ENCODE measurements at regions not wholly inside any gene's neighbourhood (a gene's known extent, or its start where the extent isn't known, plus 50 kb on each side); places are given as distances from the start of the nearest gene placed in this dataset.

DNA sequence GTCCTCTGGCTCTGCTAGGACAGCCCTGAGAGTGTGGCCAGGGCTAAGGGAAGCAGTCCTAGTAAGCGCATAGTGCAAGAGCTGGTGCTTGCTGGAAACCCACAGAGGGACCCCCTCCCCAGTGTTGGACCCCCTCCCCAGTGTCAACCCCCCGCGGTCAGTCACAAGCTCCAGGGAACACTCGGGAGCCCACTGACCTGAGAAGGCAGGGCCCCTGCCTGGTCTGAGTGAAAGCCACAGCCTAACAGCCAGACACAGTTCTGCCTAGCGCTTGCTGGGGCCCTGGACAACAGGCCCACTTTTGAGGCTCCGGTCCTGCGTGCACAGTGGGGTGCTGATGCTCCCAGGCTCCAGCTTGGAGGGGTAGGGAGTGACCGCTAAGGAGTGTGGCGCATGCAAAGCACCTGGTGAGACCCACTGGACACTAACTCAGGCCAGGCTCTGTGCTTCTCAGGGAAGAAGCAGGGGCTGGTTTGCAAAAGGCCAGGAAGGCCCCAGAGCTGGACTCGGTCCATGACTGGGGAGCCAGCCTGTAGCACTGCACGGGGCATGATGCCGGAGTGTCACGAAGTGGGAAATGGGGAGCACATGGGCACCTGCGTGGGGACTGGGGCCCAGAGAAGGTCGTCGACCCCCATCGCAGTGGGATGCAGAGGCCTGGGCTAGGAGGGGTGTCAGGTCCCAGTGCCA lies 175.8 kb upstream of the PPP2R2D start:
- no peak overlapping the region for H3K4me3 ChIP-seq (ENCODE audit: low read depth, low read length)
- TF ChIP-seq, protein P1, sequence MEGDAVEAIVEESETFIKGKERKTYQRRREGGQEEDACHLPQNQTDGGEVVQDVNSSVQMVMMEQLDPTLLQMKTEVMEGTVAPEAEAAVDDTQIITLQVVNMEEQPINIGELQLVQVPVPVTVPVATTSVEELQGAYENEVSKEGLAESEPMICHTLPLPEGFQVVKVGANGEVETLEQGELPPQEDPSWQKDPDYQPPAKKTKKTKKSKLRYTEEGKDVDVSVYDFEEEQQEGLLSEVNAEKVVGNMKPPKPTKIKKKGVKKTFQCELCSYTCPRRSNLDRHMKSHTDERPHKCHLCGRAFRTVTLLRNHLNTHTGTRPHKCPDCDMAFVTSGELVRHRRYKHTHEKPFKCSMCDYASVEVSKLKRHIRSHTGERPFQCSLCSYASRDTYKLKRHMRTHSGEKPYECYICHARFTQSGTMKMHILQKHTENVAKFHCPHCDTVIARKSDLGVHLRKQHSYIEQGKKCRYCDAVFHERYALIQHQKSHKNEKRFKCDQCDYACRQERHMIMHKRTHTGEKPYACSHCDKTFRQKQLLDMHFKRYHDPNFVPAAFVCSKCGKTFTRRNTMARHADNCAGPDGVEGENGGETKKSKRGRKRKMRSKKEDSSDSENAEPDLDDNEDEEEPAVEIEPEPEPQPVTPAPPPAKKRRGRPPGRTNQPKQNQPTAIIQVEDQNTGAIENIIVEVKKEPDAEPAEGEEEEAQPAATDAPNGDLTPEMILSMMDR (IDR thresholded peaks at IDR 0.05; ENCODE audit: borderline replicate concordance, insufficient read depth, low read depth, low read length), result no peak

DNA sequence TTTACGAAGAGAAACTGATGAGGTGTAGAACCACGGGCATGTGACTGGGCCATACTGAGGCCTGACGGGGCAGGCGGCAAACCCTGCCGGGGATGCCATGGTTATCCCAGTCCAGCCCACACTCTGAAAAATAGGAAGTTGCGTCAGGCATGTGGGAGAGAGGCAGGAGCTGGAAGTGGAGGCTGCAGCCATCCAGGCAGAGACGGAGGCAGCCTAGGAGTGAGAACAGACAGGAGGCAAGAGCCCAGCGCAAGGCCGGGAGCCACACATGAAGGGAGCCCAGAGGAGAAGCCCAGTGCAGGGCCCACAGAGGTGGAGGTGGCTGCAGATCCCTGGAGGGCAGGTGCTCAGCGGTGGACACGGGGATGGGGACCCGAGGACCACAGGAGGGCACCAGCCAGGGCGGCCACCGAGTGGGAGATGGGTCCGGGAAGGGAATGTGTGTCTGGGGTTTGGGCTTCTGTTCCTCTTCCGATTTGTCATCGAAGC lies 175.2 kb upstream of the PPP2R2D start:
- H3K4me3 ChIP-seq (ENCODE audit: low read depth, low read length), result no peak overlapping the region
- TF ChIP-seq, protein P1 (IDR thresholded peaks at IDR 0.05; ENCODE audit: borderline replicate concordance, insufficient read depth, low read depth, low read length), result no peak

DNA sequence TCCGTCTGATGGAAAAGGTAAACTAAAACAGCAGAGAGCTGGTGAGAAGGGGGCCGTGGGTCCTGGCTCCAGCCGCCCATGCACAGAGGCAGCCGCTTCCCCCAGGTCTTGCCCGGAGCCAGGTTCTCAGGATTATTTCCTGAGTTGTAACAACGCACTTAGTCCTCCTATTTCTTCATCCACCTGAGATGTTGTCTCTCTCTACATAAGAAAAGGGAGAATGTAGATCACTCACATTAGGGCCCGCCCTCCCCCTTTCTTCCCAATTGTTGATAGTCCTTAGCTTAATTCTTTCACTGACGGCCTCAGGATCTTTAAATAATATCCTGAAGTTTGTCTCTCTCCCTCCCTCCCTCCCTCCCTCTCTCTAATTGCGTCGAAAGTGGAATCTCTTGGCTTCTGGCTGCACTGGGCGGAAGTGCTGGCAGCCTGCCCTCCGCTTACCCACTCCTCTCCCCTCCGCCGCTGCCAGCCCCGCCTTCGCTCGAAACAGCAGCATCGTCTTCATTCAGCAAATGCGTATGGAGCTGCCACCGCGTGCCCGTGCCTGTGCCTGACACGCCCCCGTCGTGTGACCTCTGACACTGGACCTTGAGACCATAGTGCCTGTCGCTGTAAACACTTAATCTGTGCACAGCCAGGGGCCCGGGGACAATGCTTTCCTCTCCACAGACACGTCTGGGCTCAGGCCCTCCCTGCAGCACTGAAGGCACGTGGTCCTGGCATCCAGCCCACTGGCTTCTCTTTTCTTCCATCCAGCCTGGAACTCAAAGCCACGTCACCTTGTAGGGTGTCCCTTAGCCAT lies 174.5 kb upstream of the PPP2R2D start:
- TF ChIP-seq, protein P1 (IDR thresholded peaks at IDR 0.05; ENCODE audit: borderline replicate concordance, insufficient read depth, low read depth, low read length), result no peak

DNA sequence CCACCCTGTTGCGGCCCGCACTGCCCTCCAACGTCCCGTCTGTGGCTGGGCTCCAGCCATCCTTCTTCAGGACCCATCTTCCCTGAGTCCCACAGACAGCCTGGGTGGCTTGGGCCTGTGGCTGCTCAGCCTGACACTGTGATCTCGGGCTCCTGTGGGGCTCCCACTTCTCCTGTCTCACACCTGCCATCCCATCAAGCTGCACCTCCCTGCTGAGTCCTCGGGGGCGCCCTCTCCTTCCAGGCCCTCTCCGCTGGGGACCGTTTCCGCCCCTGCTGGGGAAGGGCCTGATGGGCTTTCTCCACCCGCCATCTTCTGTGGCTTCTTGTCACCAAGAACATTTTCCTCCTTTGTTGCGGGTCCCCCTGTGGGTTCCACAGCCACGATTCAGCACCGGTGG lies 173.8 kb upstream of the PPP2R2D start:
- no peak overlapping the region for H3K4me3 ChIP-seq (ENCODE audit: low read depth, low read length)
- TF ChIP-seq, protein P1 (IDR thresholded peaks at IDR 0.05; ENCODE audit: borderline replicate concordance, insufficient read depth, low read depth, low read length), result no peak

More for the DNA sequence above, 174.5 kb upstream of the PPP2R2D start:
- H3K4me3 ChIP-seq (ENCODE audit: low read depth, low read length), result no peak overlapping the region

DNA sequence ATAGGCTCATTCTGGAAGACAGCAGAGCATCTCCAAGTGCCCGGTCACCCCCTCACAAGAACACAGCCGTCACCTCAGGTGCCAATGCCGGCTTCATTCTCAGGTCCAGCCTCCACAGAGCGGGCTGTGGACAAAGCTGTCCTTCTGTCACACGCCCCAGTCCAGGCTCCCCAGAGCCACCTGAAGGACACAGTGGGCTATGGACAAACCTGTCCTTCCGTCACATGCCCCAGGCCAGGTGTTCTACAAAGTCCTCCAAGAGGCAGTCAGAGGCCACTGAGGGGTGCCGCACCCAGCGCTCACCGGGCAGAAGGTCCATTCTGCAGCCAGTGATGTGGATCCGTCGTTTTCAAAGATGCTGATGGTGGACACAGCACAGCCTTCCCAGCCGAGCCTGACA lies 173.2 kb upstream of the PPP2R2D start:
- TF ChIP-seq, protein P1 (IDR thresholded peaks at IDR 0.05; ENCODE audit: borderline replicate concordance, insufficient read depth, low read depth, low read length), result no peak
- H3K4me3 ChIP-seq (ENCODE audit: low read depth, low read length), result no peak overlapping the region

DNA sequence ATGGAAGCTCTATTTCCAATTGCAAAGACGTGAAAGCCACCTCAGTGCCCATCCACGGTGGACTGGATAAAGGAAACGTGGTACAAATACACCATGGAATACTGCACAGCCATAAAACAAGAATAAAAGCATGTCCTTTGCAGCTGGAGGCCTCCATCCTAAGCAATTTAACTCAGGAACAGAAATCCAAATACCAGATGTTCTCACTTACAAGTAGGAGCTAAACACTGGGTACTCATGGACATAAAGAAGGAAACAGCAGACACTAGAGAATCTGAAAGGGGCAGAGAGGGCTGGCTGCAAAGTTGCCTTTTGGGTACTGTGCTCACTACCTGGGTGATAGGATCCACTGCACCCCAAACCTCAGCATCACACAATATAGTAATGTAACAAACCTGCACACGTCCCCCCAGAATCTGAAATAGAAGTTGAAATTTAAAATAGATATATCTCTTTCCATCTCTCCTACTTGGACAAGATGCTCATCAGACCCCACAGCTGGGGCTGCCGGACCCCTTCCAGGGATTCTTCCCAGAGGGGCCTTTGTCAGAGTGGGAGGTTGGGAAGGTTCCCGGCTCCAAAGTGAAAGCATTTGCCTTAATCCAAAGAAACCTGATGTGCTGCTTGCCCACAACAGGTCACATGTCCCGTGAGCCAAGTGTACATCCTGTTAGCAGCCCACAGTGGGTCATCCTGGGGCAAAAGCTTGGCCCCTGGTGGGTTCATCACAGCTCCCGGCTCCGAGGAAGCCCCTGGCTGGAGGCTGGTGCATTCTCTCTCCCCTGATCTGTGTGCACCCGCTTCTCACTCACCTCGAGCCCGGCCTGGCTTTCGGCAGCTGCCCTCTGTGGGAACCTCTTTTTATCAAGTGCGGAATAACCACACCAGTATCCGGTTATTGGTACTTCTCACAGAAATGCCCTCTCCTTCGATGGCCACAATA lies 172.3 kb upstream of the PPP2R2D start:
- TF ChIP-seq, protein P1 (IDR thresholded peaks at IDR 0.05; ENCODE audit: borderline replicate concordance, insufficient read depth, low read depth, low read length), result no peak
- no peak overlapping the region for H3K4me3 ChIP-seq (ENCODE audit: low read depth, low read length)
